Mesenchymal stem cell (in vitro differentiated cells and primary cell): ENCODE measurements at regions not wholly inside any gene's neighbourhood (a gene's known extent, or its start where the extent isn't known, plus 50 kb on each side); places are given as distances from the start of the nearest gene placed in this dataset.

Source experiments
- DNase-seq: peaks from one replicate; pipeline ENCODE4 v3.0.0-alpha.2; 2013
- H2AFZ ChIP-seq: one replicate; pipeline ENCODE4 v1.6.1; 2013; ENCODE audit warnings: low read depth, mild to moderate bottlenecking, control low read depth, inconsistent platforms, low read length, moderate library complexity
- H2AK5ac ChIP-seq: 2 replicates; pipeline ENCODE4 v1.6.1; 2013; ENCODE audit warnings: low read length, moderate library complexity, mild to moderate bottlenecking, inconsistent platforms; ENCODE audit not compliant: severe bottlenecking
- H2BK120ac ChIP-seq: one replicate; pipeline ENCODE4 v1.6.1; 2013; ENCODE audit warnings: low read depth, mild to moderate bottlenecking, inconsistent platforms, low read length, moderate library complexity
- H2BK12ac ChIP-seq, 2 experiments: one replicate each; pipeline ENCODE4 v1.6.1; 2013; ENCODE audit warnings: inconsistent platforms in 2 of 2, low read length in 2 of 2, mild to moderate bottlenecking in 2 of 2, moderate library complexity in 2 of 2, control low read depth in 1 of 2
- H2BK15ac ChIP-seq: one replicate; pipeline ENCODE4 v1.6.1; 2013; ENCODE audit warnings: mild to moderate bottlenecking, low read depth, inconsistent platforms; ENCODE audit not compliant: poor library complexity, severe bottlenecking
- H2BK5ac ChIP-seq: 2 replicates; pipeline ENCODE4 v1.6.1; 2013; ENCODE audit warnings: low read depth, mild to moderate bottlenecking, low read length, control low read depth, inconsistent platforms; ENCODE audit not compliant: poor library complexity, severe bottlenecking
- H3K14ac ChIP-seq, 2 experiments: one replicate each; pipeline ENCODE4 v1.6.1; 2013; ENCODE audit warnings: inconsistent platforms in 2 of 2, low read length in 2 of 2, control low read depth in 1 of 2, mild to moderate bottlenecking in 1 of 2, moderate library complexity in 1 of 2
- H3K18ac ChIP-seq, 2 experiments: one replicate each; pipeline ENCODE4 v1.6.1; 2013; ENCODE audit warnings: inconsistent platforms in 2 of 2, low read length in 2 of 2, control low read depth in 1 of 2, low read depth in 1 of 2, mild to moderate bottlenecking in 1 of 2
- H3K23ac ChIP-seq, 2 experiments: one replicate each; pipeline ENCODE4 v1.6.1; 2013; ENCODE audit warnings: inconsistent platforms in 2 of 2, low read length in 2 of 2, mild to moderate bottlenecking in 2 of 2, moderate library complexity in 2 of 2, control low read depth in 1 of 2
- H3K27ac ChIP-seq: 2 replicates; pipeline ENCODE4 v1.5.1; 2013; ENCODE audit warnings: mild to moderate bottlenecking, moderate library complexity, low read length, control low read depth, inconsistent platforms; ENCODE audit not compliant: poor library complexity, severe bottlenecking
- H3K27me3 ChIP-seq, 2 experiments: 2 replicates each; pipeline versions ENCODE4 v1.6.1 to v1.7.0; 2013; ENCODE audit warnings: low read length in 2 of 2, mild to moderate bottlenecking in 2 of 2, moderate library complexity in 2 of 2, control low read depth in 1 of 2, inconsistent platforms in 1 of 2; ENCODE audit not compliant: control insufficient read depth in 1 of 2, insufficient read depth in 1 of 2
- H3K36me3 ChIP-seq, 2 experiments: 2 replicates each; pipeline versions ENCODE4 v1.6.1 to v1.7.0; 2013; ENCODE audit warnings: low read length in 2 of 2, control low read depth in 1 of 2, inconsistent platforms in 1 of 2, low read depth in 1 of 2, mild to moderate bottlenecking in 1 of 2; ENCODE audit not compliant: insufficient read depth in 2 of 2, control insufficient read depth in 1 of 2
- H3K4ac ChIP-seq, 2 experiments: one replicate each; pipeline ENCODE4 v1.6.1; 2013; ENCODE audit warnings: inconsistent platforms in 2 of 2, low read length in 2 of 2, mild to moderate bottlenecking in 2 of 2, moderate library complexity in 2 of 2, control low read depth in 1 of 2, low read depth in 1 of 2
- H3K4me1 ChIP-seq: 2 replicates; pipeline ENCODE4 v1.6.1; 2013; ENCODE audit warnings: low read depth, low read length, control low read depth; ENCODE audit not compliant: control insufficient read depth, insufficient read depth
- H3K4me2 ChIP-seq: 2 replicates; pipeline ENCODE4 v1.6.1; 2013; ENCODE audit warnings: low read length, mild to moderate bottlenecking, inconsistent platforms; ENCODE audit not compliant: poor library complexity, severe bottlenecking
- H3K4me3 ChIP-seq, 2 experiments: 2 replicates each; pipeline versions ENCODE4 v1.5.1 to v1.7.0; 2013; ENCODE audit warnings: low read length in 2 of 2, mild to moderate bottlenecking in 2 of 2, control low read depth in 1 of 2, low read depth in 1 of 2; ENCODE audit not compliant: insufficient read depth in 1 of 2
- H3K79me1 ChIP-seq: replicated peaks from 2 replicates; pipeline ENCODE4 v1.6.1; 2013; ENCODE audit warnings: mild to moderate bottlenecking, control low read depth, low read length, inconsistent platforms; ENCODE audit not compliant: poor library complexity, severe bottlenecking
- H3K9ac ChIP-seq: 2 replicates; pipeline ENCODE4 v1.7.0; 2013; ENCODE audit warnings: mild to moderate bottlenecking, low read length, moderate library complexity
- H3K9me3 ChIP-seq: 2 replicates; pipeline ENCODE4 v1.7.0; 2013; ENCODE audit warnings: mild to moderate bottlenecking, low read length; ENCODE audit not compliant: control insufficient read depth
- H4K8ac ChIP-seq: one replicate; pipeline ENCODE4 v1.6.1; 2013; ENCODE audit warnings: inconsistent platforms, mild to moderate bottlenecking, low read length, moderate library complexity
- H4K91ac ChIP-seq: one replicate; pipeline ENCODE4 v1.6.1; 2013; ENCODE audit warnings: mild to moderate bottlenecking, low read length, inconsistent platforms
- WGBS: methylation state at CpG from one replicate; pipeline ENCODE4 v1.1.7; 2013; ENCODE audit warnings: mixed read lengths; 5-methylcytosine and 5-hydroxymethylcytosine counted together

DNA sequence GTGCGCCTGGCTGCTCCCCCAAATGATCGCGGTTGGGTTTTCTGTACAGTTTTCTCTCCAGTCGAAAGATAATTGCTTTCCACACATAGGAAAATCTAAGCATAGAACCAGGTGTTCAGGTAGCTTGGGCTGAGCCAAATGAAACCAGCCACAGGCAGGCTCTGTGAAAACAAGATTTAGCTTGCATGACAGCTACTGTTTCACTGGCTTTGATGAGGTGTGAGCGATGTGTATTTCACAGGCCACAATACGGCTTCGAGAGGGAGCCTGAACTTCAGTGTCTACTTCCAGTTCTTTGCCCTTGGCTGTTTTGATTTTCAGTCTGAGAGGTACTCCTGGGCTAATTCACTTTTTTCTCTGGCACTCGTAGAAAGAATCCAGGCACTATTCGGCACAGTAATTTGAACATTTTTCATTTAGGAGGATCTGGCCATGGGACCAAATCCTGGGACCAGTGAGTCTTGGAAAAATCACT lies 110.5 kb downstream of the JCAD start:
- Histone ChIP-seq H3K4me1 (peaks cover 24% of the 10 kb centered on the region), H3K36me3 (no peaks in the 10 kb centered on the region), H2BK12ac (peak overlapping the region; percentile 51 to 79), H3K27ac (peak overlapping the region; percentile 99), H3K14ac (no peak overlapping the region), H2BK120ac (peak overlapping the region; percentile 86), H3K4me2 (no peak overlapping the region), H2BK15ac (no peak overlapping the region), H3K27me3 (no peaks in the 10 kb centered on the region), H3K4me3 (peak overlapping the region in 1 of 2 experiments; percentile 7), H3K23ac (no peak overlapping the region), H3K4ac (peak overlapping the region; percentile 87 to 94), H4K8ac (peak overlapping the region; percentile 86), H4K91ac (peak overlapping the region; percentile 96), H2AFZ (no peak overlapping the region), H3K9ac (peak overlapping the region; percentile 50), H3K9me3 (no peaks in the 10 kb centered on the region), H2BK5ac (peak overlapping the region; percentile 36), H3K18ac (peak overlapping the region; percentile 90 to 93), H2AK5ac (peak overlapping the region; percentile 60), H3K79me1 (no peaks in the 10 kb centered on the region)
- peak; percentile 74 for DNase-seq
- 44% methylated on average over 9 of the region's 9 CpGs for WGBS

DNA sequence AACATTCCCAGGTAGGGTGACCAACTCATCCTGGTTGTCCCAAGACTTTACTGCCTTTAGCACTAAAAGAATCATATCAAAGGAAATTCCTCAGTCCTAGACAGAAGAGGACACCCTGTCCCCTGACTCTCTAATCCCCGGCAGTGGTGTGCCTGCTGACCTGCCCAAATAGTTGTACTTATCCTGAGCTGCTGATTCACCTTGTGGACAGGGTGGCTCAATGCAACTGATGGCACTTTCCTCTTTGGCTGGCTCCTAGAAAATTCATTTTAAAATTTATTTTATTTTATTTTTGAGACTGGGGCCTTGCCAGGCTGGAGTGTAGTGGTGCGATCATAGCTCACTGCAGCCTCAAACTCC lies 111.7 kb downstream of the JCAD start:
- H2AK5ac ChIP-seq: peak overlapping the region; percentile 95
- H3K27me3 ChIP-seq: no peaks in the 10 kb centered on the region
- H3K23ac ChIP-seq: no peak overlapping the region
- H3K4me1 ChIP-seq: peaks cover 24% of the 10 kb centered on the region
- no peak overlapping the region for H3K4me3 ChIP-seq
- H3K18ac ChIP-seq: peak overlapping the region; percentile 71 to 76
- H3K9me3 ChIP-seq: no peaks in the 10 kb centered on the region
- no peak overlapping the region for H3K9ac ChIP-seq
- H3K4me2 ChIP-seq: no peak overlapping the region
- H2AFZ ChIP-seq: no peak overlapping the region
- H3K79me1 ChIP-seq: no peaks in the 10 kb centered on the region
- H3K36me3 ChIP-seq: no peaks in the 10 kb centered on the region
- H2BK12ac ChIP-seq: peak overlapping the region; percentile 60 to 98
- peak overlapping the region; percentile 95 for H2BK120ac ChIP-seq
- H4K8ac ChIP-seq: peak overlapping the region; percentile 87
- peak overlapping the region; percentile 99 for H3K27ac ChIP-seq
- WGBS: 17% methylated on average over 1 of the region's 2 CpGs
- H3K4ac ChIP-seq: peak overlapping the region; percentile 62 to 93
- peak overlapping the region; percentile 88 for H2BK5ac ChIP-seq
- no peak overlapping the region for H3K14ac ChIP-seq
- no peak for DNase-seq
- peak overlapping the region; percentile 99 for H4K91ac ChIP-seq
- H2BK15ac ChIP-seq: no peak overlapping the region

DNA sequence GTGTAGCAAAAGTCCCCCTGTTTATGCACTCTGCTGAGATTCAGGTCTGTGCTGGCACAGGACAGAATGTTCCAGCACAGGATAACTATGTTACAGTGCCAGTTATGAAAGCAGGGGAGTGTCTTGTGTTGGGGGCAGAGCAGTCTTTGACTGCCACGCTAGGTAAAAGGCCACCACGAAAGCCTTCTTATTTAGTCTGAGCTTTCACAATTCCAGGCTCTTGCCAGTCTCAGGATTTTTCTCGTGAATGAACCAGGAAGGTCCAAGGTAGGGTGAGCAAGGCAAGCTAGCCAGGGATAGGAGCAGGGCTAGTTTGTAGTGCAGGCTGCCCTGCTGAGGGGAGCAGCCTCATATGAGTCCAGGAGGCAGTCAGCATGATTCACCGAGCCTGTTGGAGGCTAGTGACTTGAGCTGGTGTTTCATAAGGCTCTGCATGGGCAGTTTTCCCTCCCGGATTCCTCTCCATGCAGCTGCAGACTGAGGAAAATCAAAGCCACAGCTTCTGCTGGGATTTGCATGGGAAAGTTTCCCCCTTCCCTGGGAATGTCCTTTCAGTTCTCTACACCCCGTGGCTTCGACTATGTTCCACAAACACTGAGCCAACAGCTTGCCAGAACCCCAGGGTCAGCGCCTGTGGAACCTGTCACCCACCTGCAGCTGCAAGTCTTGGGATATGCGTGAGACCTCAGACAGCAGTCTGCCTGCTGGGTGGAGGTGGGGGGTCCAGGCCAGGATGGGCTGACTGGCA lies 112.3 kb downstream of the JCAD start:
- H3K9me3 ChIP-seq: no peaks in the 10 kb centered on the region
- H3K27ac ChIP-seq: peak overlapping the region; percentile 99
- peak overlapping the region in 1 of 2 experiments; percentile 32 for H3K4me3 ChIP-seq
- H2AK5ac ChIP-seq: peak overlapping the region; percentile 40
- peak overlapping the region; percentile 35 for H3K9ac ChIP-seq
- no peak overlapping the region for H3K4me2 ChIP-seq
- peak overlapping the region; percentile 99 for H4K91ac ChIP-seq
- H3K23ac ChIP-seq: no peak overlapping the region
- peak overlapping the region; percentile 95 for H2BK120ac ChIP-seq
- no peak overlapping the region for H2BK15ac ChIP-seq
- H3K36me3 ChIP-seq: no peaks in the 10 kb centered on the region
- peak overlapping the region; percentile 71 to 76 for H3K18ac ChIP-seq
- no peaks in the 10 kb centered on the region for H3K79me1 ChIP-seq
- H3K4me1 ChIP-seq: peaks cover 24% of the 10 kb centered on the region
- H3K4ac ChIP-seq: peak overlapping the region; percentile 62 to 94
- H3K27me3 ChIP-seq: no peaks in the 10 kb centered on the region
- WGBS: 56% methylated on average over 9 of the region's 9 CpGs
- DNase-seq: peak; percentile 91
- H3K14ac ChIP-seq: peak overlapping the region in 1 of 2 experiments; percentile 98
- peak overlapping the region; percentile 60 to 98 for H2BK12ac ChIP-seq
- peak overlapping the region; percentile 77 for H2BK5ac ChIP-seq
- H2AFZ ChIP-seq: peak overlapping the region; percentile 10
- peak overlapping the region; percentile 87 for H4K8ac ChIP-seq

DNA sequence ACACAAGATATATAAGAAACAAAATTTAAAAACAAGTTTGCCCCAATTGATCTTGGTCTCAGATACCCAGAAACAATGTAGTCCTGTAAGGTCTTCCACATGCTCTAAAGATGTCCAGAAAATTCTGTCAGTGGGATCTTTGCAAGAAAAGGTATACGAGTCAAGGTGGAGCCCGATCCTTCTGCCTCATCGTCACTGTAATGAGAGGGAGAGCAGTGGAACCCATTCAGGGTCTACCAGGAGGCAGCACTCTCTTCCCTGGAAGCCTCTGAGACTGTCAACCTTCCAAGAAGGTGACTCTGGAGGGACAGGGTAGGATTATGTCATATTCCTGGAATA lies 112.8 kb downstream of the JCAD start:
- Histone ChIP-seq H2AK5ac (peak overlapping the region; percentile 17), H2BK12ac (peak overlapping the region; percentile 4 to 98), H3K79me1 (no peaks in the 10 kb centered on the region), H3K4ac (peak overlapping the region in 1 of 2 experiments; percentile 94), H4K8ac (peak overlapping the region; percentile 54), H3K9me3 (no peaks in the 10 kb centered on the region), H3K18ac (peak overlapping the region; percentile 71 to 76), H4K91ac (no peak overlapping the region), H3K14ac (peak overlapping the region in 1 of 2 experiments; percentile 92), H2AFZ (no peak overlapping the region), H3K4me1 (peaks cover 20% of the 10 kb centered on the region), H3K4me3 (peak overlapping the region in 1 of 2 experiments; percentile 32), H2BK15ac (peak overlapping the region; percentile 15), H2BK5ac (peak overlapping the region; percentile 77), H3K27ac (peak overlapping the region; percentile 99), H3K4me2 (no peak overlapping the region), H3K23ac (no peak overlapping the region), H3K36me3 (no peaks in the 10 kb centered on the region), H3K27me3 (peaks cover 0 to 5% of the 10 kb centered on the region in 2 experiments), H2BK120ac (peak overlapping the region; percentile 95), H3K9ac (peak overlapping the region; percentile 35)
- 98% methylated on average over 3 of the region's 3 CpGs for WGBS
- no peak for DNase-seq
